ENCODE measurements at regions not wholly inside any gene's neighbourhood (a gene's known extent, or its start where the extent isn't known, plus 50 kb on each side); places are given as distances from the start of the nearest gene placed in this dataset.

DNA sequence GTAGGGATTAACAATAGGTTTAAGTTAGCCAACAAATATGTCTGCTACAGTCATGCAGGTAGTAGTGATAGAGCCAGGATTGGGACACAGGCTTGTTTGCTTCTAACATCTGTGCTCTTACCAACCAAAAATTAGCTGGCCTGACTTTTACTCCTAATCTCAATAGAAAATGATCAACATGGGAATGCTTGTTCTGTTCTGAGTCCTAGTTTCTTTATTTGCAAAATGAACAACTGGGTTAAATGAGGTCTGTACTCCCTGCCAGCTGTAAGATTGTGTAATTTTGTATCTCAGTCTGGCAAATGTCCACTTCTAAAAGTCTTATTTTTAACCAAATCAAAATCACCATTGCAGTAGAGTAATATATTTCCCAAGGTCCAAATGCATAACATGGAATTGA lies 216.8 kb downstream of the NMUR2 start:
- CTCF ChIA-PET: no interaction called here
- intact Hi-C loops (cut with micrococcal nuclease): no loop called here

DNA sequence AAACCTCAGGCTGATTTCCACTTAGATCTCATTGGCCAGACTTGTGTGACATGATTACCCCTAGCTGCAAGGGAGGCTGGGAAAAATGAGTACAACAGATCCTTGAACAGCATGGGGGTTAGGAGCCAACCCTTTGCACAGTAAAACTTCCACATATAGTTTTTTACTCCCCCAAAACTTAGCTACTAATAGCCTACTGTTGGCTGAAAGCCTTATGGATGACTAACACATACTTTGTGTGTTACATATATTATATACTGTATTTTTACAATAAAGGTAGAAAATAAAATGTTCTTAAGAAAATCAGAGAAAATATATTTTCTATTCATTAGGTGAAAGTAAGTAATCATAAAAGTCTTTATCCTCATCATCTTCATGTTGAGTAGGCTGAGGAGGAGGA lies 217.4 kb downstream of the NMUR2 start:
- Histone ChIP-seq H3K9me3 (replicated peaks; ENCODE audit: control insufficient read depth, insufficient read depth, low read length) (peaks cover 2% of the 10 kb centered on the region), H3K4me1 (ENCODE audit: control insufficient read depth, extremely low read depth, insufficient read depth, low read length) (no peaks in the 10 kb centered on the region), H3K79me2 (ENCODE audit: control insufficient read depth, insufficient read depth, low read length) (no peaks in the 10 kb centered on the region), H3K4me3 (replicated peaks in 1 of 3; ENCODE audit: insufficient read depth in 1 of 3, low read depth in 1 of 3, low read length in 3 of 3) (no peak overlapping the region), H3K9me1 (replicated peaks; ENCODE audit: control insufficient read depth, extremely low read depth, insufficient read depth, low read length) (no peaks in the 10 kb centered on the region), H2AFZ (ENCODE audit: low read depth, low read length) (no peak overlapping the region), H3K27ac (ENCODE audit: insufficient read depth, low read depth, low read length) (no peak overlapping the region), H3K36me3 (ENCODE audit: control insufficient read depth in 2 of 2, extremely low read depth in 1 of 2, insufficient read depth in 2 of 2, low read length in 2 of 2) (no peaks in the 10 kb centered on the region), H3K27me3 (ENCODE audit: control insufficient read depth in 2 of 2, insufficient read depth in 2 of 2, low read length in 2 of 2) (no peaks in the 10 kb centered on the region), H3K9ac (replicated peaks; ENCODE audit: extremely low read depth, insufficient read depth, low read length) (no peak overlapping the region), H3K4me2 (ENCODE audit: insufficient read depth, low read length) (no peak overlapping the region), H4K20me1 (replicated peaks; ENCODE audit: control insufficient read depth, extremely low read depth, insufficient read depth, low read length) (no peaks in the 10 kb centered on the region)
- dilution Hi-C loops (cut with MboI; ENCODE audit: extremely low pct_ligation_motif_present, low sequenced_read_pairs) (no loop called here), intact Hi-C loops (cut with micrococcal nuclease) (no loop called here)
- POLR2A ChIA-PET: no interaction called here
- no TSS peak for BruUV-seq (replicated peaks)
- FAIRE-seq: no peak
- CTCF ChIA-PET: no interaction called here
- DNase-seq (ENCODE audit: low read depth, low spot score): no peak
- TF ChIP-seq FOS (IDR thresholded peaks at IDR 0.05; ENCODE audit: borderline replicate concordance, insufficient read depth, low read length): no peak
- no peak for TF ChIP-seq EZH2 (IDR thresholded peaks at IDR 0.05; ENCODE audit: borderline replicate concordance, low read depth, low read length, severe bottlenecking)
- TF ChIP-seq POLR2AphosphoS5 (IDR thresholded peaks at IDR 0.05; ENCODE audit: insufficient read depth, low read depth, low read length): no peak
- no peak for TF ChIP-seq GATA2 (IDR thresholded peaks at IDR 0.05; ENCODE audit: insufficient read depth, insufficient read length, low read depth, low read length)
- TF ChIP-seq, protein P1, sequence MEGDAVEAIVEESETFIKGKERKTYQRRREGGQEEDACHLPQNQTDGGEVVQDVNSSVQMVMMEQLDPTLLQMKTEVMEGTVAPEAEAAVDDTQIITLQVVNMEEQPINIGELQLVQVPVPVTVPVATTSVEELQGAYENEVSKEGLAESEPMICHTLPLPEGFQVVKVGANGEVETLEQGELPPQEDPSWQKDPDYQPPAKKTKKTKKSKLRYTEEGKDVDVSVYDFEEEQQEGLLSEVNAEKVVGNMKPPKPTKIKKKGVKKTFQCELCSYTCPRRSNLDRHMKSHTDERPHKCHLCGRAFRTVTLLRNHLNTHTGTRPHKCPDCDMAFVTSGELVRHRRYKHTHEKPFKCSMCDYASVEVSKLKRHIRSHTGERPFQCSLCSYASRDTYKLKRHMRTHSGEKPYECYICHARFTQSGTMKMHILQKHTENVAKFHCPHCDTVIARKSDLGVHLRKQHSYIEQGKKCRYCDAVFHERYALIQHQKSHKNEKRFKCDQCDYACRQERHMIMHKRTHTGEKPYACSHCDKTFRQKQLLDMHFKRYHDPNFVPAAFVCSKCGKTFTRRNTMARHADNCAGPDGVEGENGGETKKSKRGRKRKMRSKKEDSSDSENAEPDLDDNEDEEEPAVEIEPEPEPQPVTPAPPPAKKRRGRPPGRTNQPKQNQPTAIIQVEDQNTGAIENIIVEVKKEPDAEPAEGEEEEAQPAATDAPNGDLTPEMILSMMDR (IDR thresholded peaks at IDR 0.05; ENCODE audit: extremely low read depth in 1 of 2, insufficient read depth in 1 of 2, low read depth in 1 of 2, low read length in 2 of 2): no peak
- no peak for TF ChIP-seq POLR2A (IDR thresholded peaks at IDR 0.05; ENCODE audit: low read depth, low read length)
- no peak for TF ChIP-seq MYC (IDR thresholded peaks at IDR 0.05; ENCODE audit: low read depth, low read length)
- no peak for TF ChIP-seq JUN (IDR thresholded peaks at IDR 0.05; ENCODE audit: borderline replicate concordance, insufficient read depth, insufficient read length, low read depth)
- TF ChIP-seq, protein P2, sequence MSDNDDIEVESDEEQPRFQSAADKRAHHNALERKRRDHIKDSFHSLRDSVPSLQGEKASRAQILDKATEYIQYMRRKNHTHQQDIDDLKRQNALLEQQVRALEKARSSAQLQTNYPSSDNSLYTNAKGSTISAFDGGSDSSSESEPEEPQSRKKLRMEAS (IDR thresholded peaks at IDR 0.05; ENCODE audit: insufficient read depth, insufficient read length): no peak

More for the DNA sequence above, 216.8 kb downstream of the NMUR2 start:
- H3K9me1 ChIP-seq (replicated peaks; ENCODE audit: control insufficient read depth, extremely low read depth, insufficient read depth, low read length): no peaks in the 10 kb centered on the region
- BruUV-seq (replicated peaks): no TSS peak
- no peaks in the 10 kb centered on the region for H3K36me3 ChIP-seq (ENCODE audit: control insufficient read depth in 2 of 2, extremely low read depth in 1 of 2, insufficient read depth in 2 of 2, low read length in 2 of 2)
- no peak for TF ChIP-seq JUN (IDR thresholded peaks at IDR 0.05; ENCODE audit: borderline replicate concordance, insufficient read depth, insufficient read length, low read depth)
- TF ChIP-seq EZH2 (IDR thresholded peaks at IDR 0.05; ENCODE audit: borderline replicate concordance, low read depth, low read length, severe bottlenecking): no peak
- no peaks in the 10 kb centered on the region for H3K4me1 ChIP-seq (ENCODE audit: control insufficient read depth, extremely low read depth, insufficient read depth, low read length)
- H4K20me1 ChIP-seq (replicated peaks; ENCODE audit: control insufficient read depth, extremely low read depth, insufficient read depth, low read length): no peaks in the 10 kb centered on the region
- FAIRE-seq: no peak
- no peak overlapping the region for H3K4me2 ChIP-seq (ENCODE audit: insufficient read depth, low read length)
- H3K27ac ChIP-seq (ENCODE audit: insufficient read depth, low read depth, low read length): no peak overlapping the region
- no peaks in the 10 kb centered on the region for H3K79me2 ChIP-seq (ENCODE audit: control insufficient read depth, insufficient read depth, low read length)
- no peak overlapping the region for H2AFZ ChIP-seq (ENCODE audit: low read depth, low read length)
- POLR2A ChIA-PET: no interaction called here
- DNase-seq (ENCODE audit: low read depth, low spot score): no peak
- dilution Hi-C loops (cut with MboI; ENCODE audit: extremely low pct_ligation_motif_present, low sequenced_read_pairs): no loop called here
- H3K9ac ChIP-seq (replicated peaks; ENCODE audit: extremely low read depth, insufficient read depth, low read length): no peak overlapping the region
- no peaks in the 10 kb centered on the region for H3K27me3 ChIP-seq (ENCODE audit: control insufficient read depth in 2 of 2, insufficient read depth in 2 of 2, low read length in 2 of 2)
- peaks cover 2% of the 10 kb centered on the region for H3K9me3 ChIP-seq (replicated peaks; ENCODE audit: control insufficient read depth, insufficient read depth, low read length)
- no peak overlapping the region for H3K4me3 ChIP-seq (replicated peaks in 1 of 3; ENCODE audit: insufficient read depth in 1 of 3, low read depth in 1 of 3, low read length in 3 of 3)

Measured in endothelial cell of umbilical vein (primary cell).